T1000 (cell line): ENCODE measurements at regions not wholly inside any gene's neighbourhood (a gene's known extent, or its start where the extent isn't known, plus 50 kb on each side); places are given as distances from the start of the nearest gene placed in this dataset.
A peak's percentile ranks its signal among the peaks of the same experiment; 100 is the strongest.

Source experiments
- DNase-seq: peaks from one replicate; lab custom pipeline; 2025; ENCODE audit warnings: mixed read lengths; lab: John Stamatoyannopoulos, UW

- DNase-seq = no peak
Measured at GRCh38 chrX:6472652-6473342, 62.1 kb downstream of the VCX3A start.

- DNase-seq = no peak
Measured at GRCh38 chrX:6468706-6469105, 66.2 kb downstream of the VCX3A start.

GRCh38 chrX:6465756-6466155 is 69.2 kb downstream of the VCX3A start:
- DNase-seq = no peak

GRCh38 chrX:6464726-6465125 is 70.2 kb downstream of the VCX3A start:
- DNase-seq = no peak

GRCh38 chrX:6460893-6461490 is 73.9 kb downstream of the VCX3A start:
- DNase-seq = no peak

- peak; percentile 0 for DNase-seq
Measured at GRCh38 chrX:6456196-6456595, 78.7 kb downstream of the VCX3A start.

- DNase-seq = no peak
Measured at GRCh38 chrX:6449946-6450345, 85.0 kb downstream of the VCX3A start.

- DNase-seq = no peak
Measured at GRCh38 chrX:6448003-6448402, 86.9 kb downstream of the VCX3A start.

GRCh38 chrX:6446582-6446981 is 88.3 kb downstream of the VCX3A start:
- DNase-seq = no peak

GRCh38 chrX:6440648-6441047 is 94.3 kb downstream of the VCX3A start:
- no peak for DNase-seq

- no peak for DNase-seq
Measured at GRCh38 chrX:6432226-6432625, 102.7 kb downstream of the VCX3A start.

- DNase-seq = no peak
Measured at GRCh38 chrX:6407542-6407941, 127.4 kb downstream of the VCX3A start.

GRCh38 chrX:6386837-6387236 is 148.1 kb downstream of the VCX3A start:
- DNase-seq = no peak

- no peak for DNase-seq
Measured at GRCh38 chrX:6384921-6385320, 150.0 kb downstream of the VCX3A start.

- DNase-seq = no peak
Measured at GRCh38 chrX:6384371-6384770, 150.5 kb downstream of the VCX3A start.

GRCh38 chrX:6383917-6384316 is 151.0 kb downstream of the VCX3A start:
- DNase-seq = no peak

GRCh38 chrX:6383488-6383887 is 151.4 kb downstream of the VCX3A start:
- DNase-seq = no peak

GRCh38 chrX:6382284-6382683 is 152.6 kb downstream of the VCX3A start:
- no peak for DNase-seq

GRCh38 chrX:6377103-6377764 is 148.6 kb upstream of the NLGN4X start:
- DNase-seq = no peak

GRCh38 chrX:6374556-6374955 is 145.9 kb upstream of the NLGN4X start:
- no peak for DNase-seq

GRCh38 chrX:6372981-6373380 is 144.3 kb upstream of the NLGN4X start:
- no peak for DNase-seq

- DNase-seq = no peak
Measured at GRCh38 chrX:6371353-6371752, 142.7 kb upstream of the NLGN4X start.

GRCh38 chrX:6363188-6363587 is 134.5 kb upstream of the NLGN4X start:
- DNase-seq = no peak
